ENCODE measurements at regions not wholly inside any gene's neighbourhood (a gene's known extent, or its start where the extent isn't known, plus 50 kb on each side); places are given as distances from the start of the nearest gene placed in this dataset.
"Not testable (repeated sequence)": the region's sequence is repeated elsewhere in the genome, so short reads cannot be mapped to it uniquely, and the experiment has no call there.

GRCh38 chr5:108557686-108558085 is 175.8 kb upstream of the FBXL17 start:
- no peak overlapping the region for H3K4me3 ChIP-seq (ENCODE audit: low read length)
- H3K27me3 ChIP-seq (replicated peaks; ENCODE audit: control insufficient read depth, insufficient read depth, low read length) = no peaks in the 10 kb centered on the region
- no peaks in the 10 kb centered on the region for H3K9me3 ChIP-seq (ENCODE audit: control insufficient read depth, low read length)
- peaks cover 28% of the 10 kb centered on the region for H3K4me1 ChIP-seq (ENCODE audit: control insufficient read depth, insufficient read depth, low read length)
- no peak overlapping the region for H3K9ac ChIP-seq (ENCODE audit: low read length)
- H3K36me3 ChIP-seq (ENCODE audit: control insufficient read depth, insufficient read depth, low read length, severe bottlenecking) = no peaks in the 10 kb centered on the region
- DNase-seq (ENCODE audit: low read depth) = peak; percentile 32

- H3K4me3 ChIP-seq (ENCODE audit: low read length) = no peak overlapping the region
- H3K36me3 ChIP-seq (ENCODE audit: control insufficient read depth, insufficient read depth, low read length, severe bottlenecking) = no peaks in the 10 kb centered on the region
- no peaks in the 10 kb centered on the region for H3K9me3 ChIP-seq (ENCODE audit: control insufficient read depth, low read length)
- H3K9ac ChIP-seq (ENCODE audit: low read length) = no peak overlapping the region
- DNase-seq (ENCODE audit: low read depth) = no peak
- H3K4me1 ChIP-seq (ENCODE audit: control insufficient read depth, insufficient read depth, low read length) = peaks cover 23% of the 10 kb centered on the region
- no peaks in the 10 kb centered on the region for H3K27me3 ChIP-seq (replicated peaks; ENCODE audit: control insufficient read depth, insufficient read depth, low read length)
These were observed 174.7 kb upstream of the FBXL17 start for GRCh38 chr5:108556441-108557145.

- DNase-seq (ENCODE audit: low read depth) = no peak
- Histone ChIP-seq H3K9me3 (ENCODE audit: control insufficient read depth, low read length) (no peaks in the 10 kb centered on the region), H3K9ac (ENCODE audit: low read length) (no peak overlapping the region), H3K4me1 (ENCODE audit: control insufficient read depth, insufficient read depth, low read length) (peaks cover 3% of the 10 kb centered on the region), H3K27me3 (replicated peaks; ENCODE audit: control insufficient read depth, insufficient read depth, low read length) (no peaks in the 10 kb centered on the region), H3K36me3 (ENCODE audit: control insufficient read depth, insufficient read depth, low read length, severe bottlenecking) (no peaks in the 10 kb centered on the region), H3K4me3 (ENCODE audit: low read length) (no peak overlapping the region)
These were observed 167.0 kb upstream of the FBXL17 start for GRCh38 chr5:108548684-108549596.

- no peak for DNase-seq (ENCODE audit: low read depth)
These were observed 165.0 kb upstream of the FBXL17 start for GRCh38 chr5:108546939-108547338.

GRCh38 chr5:108545301-108545700 is 163.4 kb upstream of the FBXL17 start:
- H3K4me1 ChIP-seq (ENCODE audit: control insufficient read depth, insufficient read depth, low read length) = peaks cover 6% of the 10 kb centered on the region
- no peaks in the 10 kb centered on the region for H3K36me3 ChIP-seq (ENCODE audit: control insufficient read depth, insufficient read depth, low read length, severe bottlenecking)
- no peak overlapping the region for H3K9ac ChIP-seq (ENCODE audit: low read length)
- no peak overlapping the region for H3K4me3 ChIP-seq (ENCODE audit: low read length)
- H3K27me3 ChIP-seq (replicated peaks; ENCODE audit: control insufficient read depth, insufficient read depth, low read length) = no peaks in the 10 kb centered on the region
- DNase-seq (ENCODE audit: low read depth) = no peak
- no peaks in the 10 kb centered on the region for H3K9me3 ChIP-seq (ENCODE audit: control insufficient read depth, low read length)

More at GRCh38 chr5:108546939-108547338, 165.0 kb upstream of the FBXL17 start:
- H3K36me3 ChIP-seq (ENCODE audit: control insufficient read depth, insufficient read depth, low read length, severe bottlenecking) = no peaks in the 10 kb centered on the region
- no peaks in the 10 kb centered on the region for H3K27me3 ChIP-seq (replicated peaks; ENCODE audit: control insufficient read depth, insufficient read depth, low read length)
- H3K4me1 ChIP-seq (ENCODE audit: control insufficient read depth, insufficient read depth, low read length) = peaks cover 3% of the 10 kb centered on the region
- no peaks in the 10 kb centered on the region for H3K9me3 ChIP-seq (ENCODE audit: control insufficient read depth, low read length)
- H3K9ac ChIP-seq (ENCODE audit: low read length) = no peak overlapping the region
- no peak overlapping the region for H3K4me3 ChIP-seq (ENCODE audit: low read length)

- Histone ChIP-seq H3K27me3 (replicated peaks; ENCODE audit: control insufficient read depth, insufficient read depth, low read length) (no peaks in the 10 kb centered on the region), H3K4me3 (ENCODE audit: low read length) (no peak overlapping the region), H3K9ac (ENCODE audit: low read length) (no peak overlapping the region), H3K4me1 (ENCODE audit: control insufficient read depth, insufficient read depth, low read length) (peaks cover 13% of the 10 kb centered on the region), H3K9me3 (ENCODE audit: control insufficient read depth, low read length) (no peaks in the 10 kb centered on the region), H3K36me3 (ENCODE audit: control insufficient read depth, insufficient read depth, low read length, severe bottlenecking) (no peaks in the 10 kb centered on the region)
- no peak for DNase-seq (ENCODE audit: low read depth)
These were observed 161.6 kb upstream of the FBXL17 start for GRCh38 chr5:108543486-108543885.

GRCh38 chr5:108541836-108542235 is 159.9 kb upstream of the FBXL17 start:
- H3K9ac ChIP-seq (ENCODE audit: low read length) = no peak overlapping the region
- no peak for DNase-seq (ENCODE audit: low read depth)
- H3K9me3 ChIP-seq (ENCODE audit: control insufficient read depth, low read length) = no peaks in the 10 kb centered on the region
- peaks cover 23% of the 10 kb centered on the region for H3K4me1 ChIP-seq (ENCODE audit: control insufficient read depth, insufficient read depth, low read length)
- no peaks in the 10 kb centered on the region for H3K27me3 ChIP-seq (replicated peaks; ENCODE audit: control insufficient read depth, insufficient read depth, low read length)
- no peaks in the 10 kb centered on the region for H3K36me3 ChIP-seq (ENCODE audit: control insufficient read depth, insufficient read depth, low read length, severe bottlenecking)
- H3K4me3 ChIP-seq (ENCODE audit: low read length) = no peak overlapping the region

GRCh38 chr5:108536321-108536720 is 154.4 kb upstream of the FBXL17 start:
- Histone ChIP-seq H3K36me3 (ENCODE audit: control insufficient read depth, insufficient read depth, low read length, severe bottlenecking) (no peaks in the 10 kb centered on the region), H3K27me3 (replicated peaks; ENCODE audit: control insufficient read depth, insufficient read depth, low read length) (no peaks in the 10 kb centered on the region), H3K4me3 (ENCODE audit: low read length) (no peak overlapping the region), H3K9me3 (ENCODE audit: control insufficient read depth, low read length) (no peaks in the 10 kb centered on the region), H3K9ac (ENCODE audit: low read length) (no peak overlapping the region), H3K4me1 (ENCODE audit: control insufficient read depth, insufficient read depth, low read length) (peaks cover 17% of the 10 kb centered on the region)
- no peak for DNase-seq (ENCODE audit: low read depth)

GRCh38 chr5:108532129-108532445 is 150.2 kb upstream of the FBXL17 start:
- H3K9ac ChIP-seq (ENCODE audit: low read length); DNase-seq (ENCODE audit: low read depth); H3K4me1 ChIP-seq (ENCODE audit: control insufficient read depth, insufficient read depth, low read length); H3K9me3 ChIP-seq (ENCODE audit: control insufficient read depth, low read length); H3K27me3 ChIP-seq (replicated peaks; ENCODE audit: control insufficient read depth, insufficient read depth, low read length); H3K36me3 ChIP-seq (ENCODE audit: control insufficient read depth, insufficient read depth, low read length, severe bottlenecking); H3K4me3 ChIP-seq (ENCODE audit: low read length): not testable (repeated sequence)

GRCh38 chr5:108531367-108532128 is 149.7 kb upstream of the FBXL17 start:
- H3K27me3 ChIP-seq (replicated peaks; ENCODE audit: control insufficient read depth, insufficient read depth, low read length) = no peaks in the 10 kb centered on the region
- DNase-seq (ENCODE audit: low read depth) = peak; percentile 24
- H3K36me3 ChIP-seq (ENCODE audit: control insufficient read depth, insufficient read depth, low read length, severe bottlenecking) = no peaks in the 10 kb centered on the region
- peaks cover 8% of the 10 kb centered on the region for H3K4me1 ChIP-seq (ENCODE audit: control insufficient read depth, insufficient read depth, low read length)
- no peak overlapping the region for H3K4me3 ChIP-seq (ENCODE audit: low read length)
- no peak overlapping the region for H3K9ac ChIP-seq (ENCODE audit: low read length)
- peaks cover 4% of the 10 kb centered on the region for H3K9me3 ChIP-seq (ENCODE audit: control insufficient read depth, low read length)

GRCh38 chr5:108530706-108531105 is 148.8 kb upstream of the FBXL17 start:
- H3K9me3 ChIP-seq (ENCODE audit: control insufficient read depth, low read length) = peaks cover 4% of the 10 kb centered on the region
- H3K4me3 ChIP-seq (ENCODE audit: low read length) = no peak overlapping the region
- H3K9ac ChIP-seq (ENCODE audit: low read length) = no peak overlapping the region
- H3K4me1 ChIP-seq (ENCODE audit: control insufficient read depth, insufficient read depth, low read length) = peaks cover 8% of the 10 kb centered on the region
- H3K36me3 ChIP-seq (ENCODE audit: control insufficient read depth, insufficient read depth, low read length, severe bottlenecking) = no peaks in the 10 kb centered on the region
- no peaks in the 10 kb centered on the region for H3K27me3 ChIP-seq (replicated peaks; ENCODE audit: control insufficient read depth, insufficient read depth, low read length)
- no peak for DNase-seq (ENCODE audit: low read depth)
